WTC11 (cell line): ENCODE measurements at regions not wholly inside any gene's neighbourhood (a gene's known extent, or its start where the extent isn't known, plus 50 kb on each side); places are given as distances from the start of the nearest gene placed in this dataset.

ENCODE experiments used
- ATAC-seq: fragments of 200-7000 bp; cut with Tn5 transposase; 2 replicates; pipeline ENCODE4 v1.10.0; 2021; ENCODE audit warnings: mild to moderate bottlenecking, moderate library complexity
- CTCF ChIA-PET: fragments of 300-600 bp; sonication (Branson Sonifier 250); formaldehyde crosslinking; loops from one replicate; lab custom pipeline; 2021; ENCODE audit warnings: antibody characterized with exemption; lab: Charles Lee
- POLR2A ChIA-PET: fragments of 350-600 bp; sonication (Branson Sonifier 250); formaldehyde crosslinking; loops from one replicate; lab custom pipeline; 2021; ENCODE audit warnings: antibody characterized with exemption; lab: Charles Lee
- DNase-seq: peaks from one replicate; pipeline ENCODE4 v3.0.0; 2021; ENCODE audit warnings: low spot score
- H3K27ac Mint-ChIP-seq: 2 replicates; pipeline ENCODE4 v1.8.0; 2021; ENCODE audit warnings: mixed read lengths
- H3K27me3 Mint-ChIP-seq: 2 replicates; pipeline ENCODE4 v1.8.0; 2021; ENCODE audit warnings: low read depth, mild to moderate bottlenecking, moderate library complexity, mixed read lengths
- H3K36me3 Mint-ChIP-seq: 2 replicates; pipeline ENCODE4 v1.8.0; 2021; ENCODE audit warnings: mixed read lengths
- H3K4me1 Mint-ChIP-seq: 2 replicates; pipeline ENCODE4 v1.8.0; 2022; ENCODE audit warnings: mixed read lengths
- H3K4me3 Mint-ChIP-seq: 2 replicates; pipeline ENCODE4 v1.8.0; 2021; ENCODE audit warnings: mild to moderate bottlenecking, moderate library complexity, mixed read lengths
- H3K9me3 Mint-ChIP-seq: 2 replicates; pipeline ENCODE4 v1.8.0; 2021; ENCODE audit warnings: mixed read lengths
- ATF3 ChIP-seq: sonication (generic); formaldehyde crosslinking; conservative IDR thresholded peaks from 2 replicates; pipeline ENCODE4 v1.8.1; 2022; ENCODE audit warnings: mild to moderate bottlenecking, missing genetic modification reagents
- CBFB ChIP-seq: sonication (generic); formaldehyde crosslinking; IDR thresholded peaks from 2 replicates; pipeline ENCODE4 v1.8.1; 2022; ENCODE audit warnings: mild to moderate bottlenecking, low read depth, missing genetic modification reagents
- E2F1 ChIP-seq: sonication (generic); formaldehyde crosslinking; IDR thresholded peaks from 2 replicates; pipeline ENCODE4 v1.8.0; 2022; ENCODE audit warnings: mild to moderate bottlenecking, missing genetic modification reagents
- FOXJ3 ChIP-seq: sonication (generic); formaldehyde crosslinking; IDR thresholded peaks from 2 replicates; pipeline ENCODE4 v1.9.0; 2021; ENCODE audit warnings: missing genetic modification reagents, mild to moderate bottlenecking, borderline replicate concordance
- GABPB1 ChIP-seq: sonication (generic); formaldehyde crosslinking; IDR thresholded peaks from 2 replicates; pipeline ENCODE4 v1.8.1; 2023; ENCODE audit warnings: mild to moderate bottlenecking, missing genetic modification reagents
- HMGXB4 ChIP-seq: sonication (generic); formaldehyde crosslinking; IDR thresholded peaks from 2 replicates; pipeline ENCODE4 v1.8.1; 2023; ENCODE audit warnings: mild to moderate bottlenecking, moderate library complexity, missing genetic modification reagents
- KAT7 ChIP-seq: sonication (generic); formaldehyde crosslinking; IDR thresholded peaks from 2 replicates; pipeline ENCODE4 v1.8.1; 2023; ENCODE audit warnings: missing genetic modification reagents, mild to moderate bottlenecking, borderline replicate concordance
- MYBL2 ChIP-seq: sonication (generic); formaldehyde crosslinking; IDR thresholded peaks from 2 replicates; pipeline ENCODE4 v1.8.1; 2023; ENCODE audit warnings: mild to moderate bottlenecking, moderate library complexity, missing genetic modification reagents
- NFE2L1 ChIP-seq: sonication (generic); formaldehyde crosslinking; IDR thresholded peaks from 2 replicates; pipeline ENCODE4 v1.8.1; 2023; ENCODE audit warnings: missing genetic modification reagents
- TEAD1 ChIP-seq: sonication (generic); formaldehyde crosslinking; IDR thresholded peaks from 2 replicates; pipeline ENCODE4 v1.8.0; 2022; ENCODE audit warnings: mild to moderate bottlenecking, missing genetic modification reagents
- USF1 ChIP-seq: sonication (generic); formaldehyde crosslinking; IDR thresholded peaks from 2 replicates; pipeline ENCODE4 v1.8.0; 2022; ENCODE audit warnings: mild to moderate bottlenecking, missing genetic modification reagents
- ZNF263 ChIP-seq: sonication (generic); formaldehyde crosslinking; IDR thresholded peaks from 2 replicates; pipeline ENCODE4 v1.8.1; 2022; ENCODE audit warnings: low read depth, mild to moderate bottlenecking, moderate library complexity, missing genetic modification reagents
- TF ChIP-seq, protein P1 (sequence below): fragments of 250-450 bp; sonication (Bioruptor Pico); IDR thresholded peaks from 2 replicates; pipeline ENCODE4 v1.9.0; 2021; ENCODE audit warnings: mild to moderate bottlenecking
- TF ChIP-seq, protein P2 (sequence below): fragments of 250-450 bp; sonication (Bioruptor Pico); IDR thresholded peaks from 2 replicates; pipeline ENCODE4 v1.9.0; 2021; ENCODE audit warnings: mild to moderate bottlenecking, borderline replicate concordance
- TF ChIP-seq, protein P3 (sequence below): sonication (generic); formaldehyde crosslinking; IDR thresholded peaks from 2 replicates; pipeline ENCODE4 v1.8.0; 2023; ENCODE audit warnings: missing genetic modification reagents, mild to moderate bottlenecking, borderline replicate concordance
- TF ChIP-seq, protein P4 (sequence below): sonication (generic); formaldehyde crosslinking; IDR thresholded peaks from 2 replicates; pipeline ENCODE4 v1.8.1; 2023; ENCODE audit warnings: mild to moderate bottlenecking, missing genetic modification reagents, borderline replicate concordance

DNA sequence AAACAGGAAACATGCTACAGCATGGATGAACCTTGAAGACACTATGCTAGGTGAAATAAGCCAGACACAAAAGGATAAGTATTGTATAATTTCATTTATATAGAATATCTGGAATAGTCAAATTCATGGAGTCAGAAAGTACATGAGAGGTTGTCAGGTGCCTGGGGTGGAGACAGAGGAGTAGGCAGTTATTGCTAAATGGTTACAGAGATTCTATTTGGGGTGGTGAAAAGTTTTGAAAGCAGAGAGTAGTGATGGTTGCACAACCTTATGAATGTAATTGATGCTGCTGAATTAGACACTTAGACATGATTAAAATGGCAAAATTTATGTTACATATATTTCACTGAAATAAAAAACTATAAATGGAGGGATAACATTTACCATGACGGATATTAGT is 197.4 kb downstream of the VAPA start:
- H3K9me3 Mint-ChIP-seq: peaks cover 17% of the 10 kb centered on the region
- DNase-seq (no peak), ATAC-seq (no peak)
- no peak overlapping the region for H3K4me3 Mint-ChIP-seq
- H3K36me3 Mint-ChIP-seq: no peaks in the 10 kb centered on the region
- CTCF ChIA-PET: no interaction called here
- TF ChIP-seq, protein P1, sequence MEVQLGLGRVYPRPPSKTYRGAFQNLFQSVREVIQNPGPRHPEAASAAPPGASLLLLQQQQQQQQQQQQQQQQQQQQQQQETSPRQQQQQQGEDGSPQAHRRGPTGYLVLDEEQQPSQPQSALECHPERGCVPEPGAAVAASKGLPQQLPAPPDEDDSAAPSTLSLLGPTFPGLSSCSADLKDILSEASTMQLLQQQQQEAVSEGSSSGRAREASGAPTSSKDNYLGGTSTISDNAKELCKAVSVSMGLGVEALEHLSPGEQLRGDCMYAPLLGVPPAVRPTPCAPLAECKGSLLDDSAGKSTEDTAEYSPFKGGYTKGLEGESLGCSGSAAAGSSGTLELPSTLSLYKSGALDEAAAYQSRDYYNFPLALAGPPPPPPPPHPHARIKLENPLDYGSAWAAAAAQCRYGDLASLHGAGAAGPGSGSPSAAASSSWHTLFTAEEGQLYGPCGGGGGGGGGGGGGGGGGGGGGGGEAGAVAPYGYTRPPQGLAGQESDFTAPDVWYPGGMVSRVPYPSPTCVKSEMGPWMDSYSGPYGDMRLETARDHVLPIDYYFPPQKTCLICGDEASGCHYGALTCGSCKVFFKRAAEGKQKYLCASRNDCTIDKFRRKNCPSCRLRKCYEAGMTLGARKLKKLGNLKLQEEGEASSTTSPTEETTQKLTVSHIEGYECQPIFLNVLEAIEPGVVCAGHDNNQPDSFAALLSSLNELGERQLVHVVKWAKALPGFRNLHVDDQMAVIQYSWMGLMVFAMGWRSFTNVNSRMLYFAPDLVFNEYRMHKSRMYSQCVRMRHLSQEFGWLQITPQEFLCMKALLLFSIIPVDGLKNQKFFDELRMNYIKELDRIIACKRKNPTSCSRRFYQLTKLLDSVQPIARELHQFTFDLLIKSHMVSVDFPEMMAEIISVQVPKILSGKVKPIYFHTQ (CRISPR knock-in tag): no peak
- TF ChIP-seq USF1 (CRISPR knock-in tag): no peak
- TF ChIP-seq MYBL2: no peak
- TF ChIP-seq FOXJ3: no peak
- TF ChIP-seq HMGXB4 (CRISPR knock-in tag): no peak
- TF ChIP-seq, protein P2, sequence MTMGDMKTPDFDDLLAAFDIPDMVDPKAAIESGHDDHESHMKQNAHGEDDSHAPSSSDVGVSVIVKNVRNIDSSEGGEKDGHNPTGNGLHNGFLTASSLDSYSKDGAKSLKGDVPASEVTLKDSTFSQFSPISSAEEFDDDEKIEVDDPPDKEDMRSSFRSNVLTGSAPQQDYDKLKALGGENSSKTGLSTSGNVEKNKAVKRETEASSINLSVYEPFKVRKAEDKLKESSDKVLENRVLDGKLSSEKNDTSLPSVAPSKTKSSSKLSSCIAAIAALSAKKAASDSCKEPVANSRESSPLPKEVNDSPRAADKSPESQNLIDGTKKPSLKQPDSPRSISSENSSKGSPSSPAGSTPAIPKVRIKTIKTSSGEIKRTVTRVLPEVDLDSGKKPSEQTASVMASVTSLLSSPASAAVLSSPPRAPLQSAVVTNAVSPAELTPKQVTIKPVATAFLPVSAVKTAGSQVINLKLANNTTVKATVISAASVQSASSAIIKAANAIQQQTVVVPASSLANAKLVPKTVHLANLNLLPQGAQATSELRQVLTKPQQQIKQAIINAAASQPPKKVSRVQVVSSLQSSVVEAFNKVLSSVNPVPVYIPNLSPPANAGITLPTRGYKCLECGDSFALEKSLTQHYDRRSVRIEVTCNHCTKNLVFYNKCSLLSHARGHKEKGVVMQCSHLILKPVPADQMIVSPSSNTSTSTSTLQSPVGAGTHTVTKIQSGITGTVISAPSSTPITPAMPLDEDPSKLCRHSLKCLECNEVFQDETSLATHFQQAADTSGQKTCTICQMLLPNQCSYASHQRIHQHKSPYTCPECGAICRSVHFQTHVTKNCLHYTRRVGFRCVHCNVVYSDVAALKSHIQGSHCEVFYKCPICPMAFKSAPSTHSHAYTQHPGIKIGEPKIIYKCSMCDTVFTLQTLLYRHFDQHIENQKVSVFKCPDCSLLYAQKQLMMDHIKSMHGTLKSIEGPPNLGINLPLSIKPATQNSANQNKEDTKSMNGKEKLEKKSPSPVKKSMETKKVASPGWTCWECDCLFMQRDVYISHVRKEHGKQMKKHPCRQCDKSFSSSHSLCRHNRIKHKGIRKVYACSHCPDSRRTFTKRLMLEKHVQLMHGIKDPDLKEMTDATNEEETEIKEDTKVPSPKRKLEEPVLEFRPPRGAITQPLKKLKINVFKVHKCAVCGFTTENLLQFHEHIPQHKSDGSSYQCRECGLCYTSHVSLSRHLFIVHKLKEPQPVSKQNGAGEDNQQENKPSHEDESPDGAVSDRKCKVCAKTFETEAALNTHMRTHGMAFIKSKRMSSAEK (CRISPR knock-in tag): no peak
- no peak for TF ChIP-seq KAT7
- no peak for TF ChIP-seq ZNF263 (CRISPR knock-in tag)
- TF ChIP-seq, protein P3, sequence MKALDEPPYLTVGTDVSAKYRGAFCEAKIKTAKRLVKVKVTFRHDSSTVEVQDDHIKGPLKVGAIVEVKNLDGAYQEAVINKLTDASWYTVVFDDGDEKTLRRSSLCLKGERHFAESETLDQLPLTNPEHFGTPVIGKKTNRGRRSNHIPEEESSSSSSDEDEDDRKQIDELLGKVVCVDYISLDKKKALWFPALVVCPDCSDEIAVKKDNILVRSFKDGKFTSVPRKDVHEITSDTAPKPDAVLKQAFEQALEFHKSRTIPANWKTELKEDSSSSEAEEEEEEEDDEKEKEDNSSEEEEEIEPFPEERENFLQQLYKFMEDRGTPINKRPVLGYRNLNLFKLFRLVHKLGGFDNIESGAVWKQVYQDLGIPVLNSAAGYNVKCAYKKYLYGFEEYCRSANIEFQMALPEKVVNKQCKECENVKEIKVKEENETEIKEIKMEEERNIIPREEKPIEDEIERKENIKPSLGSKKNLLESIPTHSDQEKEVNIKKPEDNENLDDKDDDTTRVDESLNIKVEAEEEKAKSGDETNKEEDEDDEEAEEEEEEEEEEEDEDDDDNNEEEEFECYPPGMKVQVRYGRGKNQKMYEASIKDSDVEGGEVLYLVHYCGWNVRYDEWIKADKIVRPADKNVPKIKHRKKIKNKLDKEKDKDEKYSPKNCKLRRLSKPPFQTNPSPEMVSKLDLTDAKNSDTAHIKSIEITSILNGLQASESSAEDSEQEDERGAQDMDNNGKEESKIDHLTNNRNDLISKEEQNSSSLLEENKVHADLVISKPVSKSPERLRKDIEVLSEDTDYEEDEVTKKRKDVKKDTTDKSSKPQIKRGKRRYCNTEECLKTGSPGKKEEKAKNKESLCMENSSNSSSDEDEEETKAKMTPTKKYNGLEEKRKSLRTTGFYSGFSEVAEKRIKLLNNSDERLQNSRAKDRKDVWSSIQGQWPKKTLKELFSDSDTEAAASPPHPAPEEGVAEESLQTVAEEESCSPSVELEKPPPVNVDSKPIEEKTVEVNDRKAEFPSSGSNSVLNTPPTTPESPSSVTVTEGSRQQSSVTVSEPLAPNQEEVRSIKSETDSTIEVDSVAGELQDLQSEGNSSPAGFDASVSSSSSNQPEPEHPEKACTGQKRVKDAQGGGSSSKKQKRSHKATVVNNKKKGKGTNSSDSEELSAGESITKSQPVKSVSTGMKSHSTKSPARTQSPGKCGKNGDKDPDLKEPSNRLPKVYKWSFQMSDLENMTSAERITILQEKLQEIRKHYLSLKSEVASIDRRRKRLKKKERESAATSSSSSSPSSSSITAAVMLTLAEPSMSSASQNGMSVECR: no peak
- TF ChIP-seq GABPB1 (CRISPR knock-in tag): no peak
- no peak for TF ChIP-seq ATF3
- TF ChIP-seq CBFB (CRISPR knock-in tag): no peak
- TF ChIP-seq TEAD1: no peak
- TF ChIP-seq, protein P4, sequence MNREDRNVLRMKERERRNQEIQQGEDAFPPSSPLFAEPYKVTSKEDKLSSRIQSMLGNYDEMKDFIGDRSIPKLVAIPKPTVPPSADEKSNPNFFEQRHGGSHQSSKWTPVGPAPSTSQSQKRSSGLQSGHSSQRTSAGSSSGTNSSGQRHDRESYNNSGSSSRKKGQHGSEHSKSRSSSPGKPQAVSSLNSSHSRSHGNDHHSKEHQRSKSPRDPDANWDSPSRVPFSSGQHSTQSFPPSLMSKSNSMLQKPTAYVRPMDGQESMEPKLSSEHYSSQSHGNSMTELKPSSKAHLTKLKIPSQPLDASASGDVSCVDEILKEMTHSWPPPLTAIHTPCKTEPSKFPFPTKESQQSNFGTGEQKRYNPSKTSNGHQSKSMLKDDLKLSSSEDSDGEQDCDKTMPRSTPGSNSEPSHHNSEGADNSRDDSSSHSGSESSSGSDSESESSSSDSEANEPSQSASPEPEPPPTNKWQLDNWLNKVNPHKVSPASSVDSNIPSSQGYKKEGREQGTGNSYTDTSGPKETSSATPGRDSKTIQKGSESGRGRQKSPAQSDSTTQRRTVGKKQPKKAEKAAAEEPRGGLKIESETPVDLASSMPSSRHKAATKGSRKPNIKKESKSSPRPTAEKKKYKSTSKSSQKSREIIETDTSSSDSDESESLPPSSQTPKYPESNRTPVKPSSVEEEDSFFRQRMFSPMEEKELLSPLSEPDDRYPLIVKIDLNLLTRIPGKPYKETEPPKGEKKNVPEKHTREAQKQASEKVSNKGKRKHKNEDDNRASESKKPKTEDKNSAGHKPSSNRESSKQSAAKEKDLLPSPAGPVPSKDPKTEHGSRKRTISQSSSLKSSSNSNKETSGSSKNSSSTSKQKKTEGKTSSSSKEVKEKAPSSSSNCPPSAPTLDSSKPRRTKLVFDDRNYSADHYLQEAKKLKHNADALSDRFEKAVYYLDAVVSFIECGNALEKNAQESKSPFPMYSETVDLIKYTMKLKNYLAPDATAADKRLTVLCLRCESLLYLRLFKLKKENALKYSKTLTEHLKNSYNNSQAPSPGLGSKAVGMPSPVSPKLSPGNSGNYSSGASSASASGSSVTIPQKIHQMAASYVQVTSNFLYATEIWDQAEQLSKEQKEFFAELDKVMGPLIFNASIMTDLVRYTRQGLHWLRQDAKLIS (CRISPR knock-in tag): no peak
- TF ChIP-seq NFE2L1: no peak
- no peak for TF ChIP-seq E2F1 (CRISPR knock-in tag)
- no peaks in the 10 kb centered on the region for H3K27me3 Mint-ChIP-seq
- H3K27ac Mint-ChIP-seq: no peak overlapping the region
- H3K4me1 Mint-ChIP-seq: peaks cover 20% of the 10 kb centered on the region
- POLR2A ChIA-PET: no interaction called here
